Naive thymus-derived CD4-positive, alpha-beta T cell (primary cell): ENCODE measurements at regions not wholly inside any gene's neighbourhood (a gene's known extent, or its start where the extent isn't known, plus 50 kb on each side); places are given as distances from the start of the nearest gene placed in this dataset.
"Not testable (repeated sequence)": the region's sequence is repeated elsewhere in the genome, so short reads cannot be mapped to it uniquely, and the experiment has no call there.

ENCODE experiments used
- ATAC-seq: fragments of 150-1000 bp; cut with Tn5 transposase; 2 replicates; pipeline ENCODE4 v1.10.0; 2021; ENCODE audit warnings: mild to moderate bottlenecking, moderate library complexity
- CTCF ChIA-PET: fragments of 350-600 bp; sonication (Branson Sonifier 250); formaldehyde crosslinking; loops from one replicate; lab custom pipeline; 2021; ENCODE audit warnings: antibody characterized with exemption; lab: Charles Lee
- POLR2A ChIA-PET: fragments of 350-600 bp; sonication (Branson Sonifier 250); formaldehyde crosslinking; loops from one replicate; lab custom pipeline; 2021; ENCODE audit warnings: antibody characterized with exemption, inconsistent platforms; lab: Charles Lee
- DNase-seq, 9 donors: peaks; one replicate each; pipeline versions ENCODE4 v3.0.0 to v3.0.0-alpha.2; 2020 to 2022; ENCODE audit warnings: mixed read lengths in 1 of 9
- H3K27ac ChIP-seq: one replicate; pipeline ENCODE4 v1.7.0; 2013; ENCODE audit warnings: mild to moderate bottlenecking, low read depth, low read length, moderate library complexity
- H3K27me3 ChIP-seq, 2 donors: one replicate each; pipeline ENCODE4 v1.7.0; 2013; ENCODE audit warnings: low read length in 2 of 2, mild to moderate bottlenecking in 2 of 2, moderate library complexity in 2 of 2; ENCODE audit not compliant: control insufficient read depth in 2 of 2, insufficient read depth in 2 of 2
- H3K36me3 ChIP-seq, 3 experiments: 1 replicate in 2 of 3; 2 replicates in 1 of 3; pipeline ENCODE4 v1.7.0; 2013; ENCODE audit warnings: low read length in 3 of 3, mild to moderate bottlenecking in 3 of 3, moderate library complexity in 1 of 3; ENCODE audit not compliant: insufficient read depth in 3 of 3, control insufficient read depth in 2 of 3
- H3K4me1 ChIP-seq, 2 donors: one replicate each; pipeline ENCODE4 v1.7.0; 2013; ENCODE audit warnings: low read length in 2 of 2, mild to moderate bottlenecking in 2 of 2, moderate library complexity in 1 of 2; ENCODE audit not compliant: control insufficient read depth in 2 of 2, insufficient read depth in 2 of 2
- H3K4me3 ChIP-seq: 2 replicates; pipeline ENCODE4 v1.7.0; 2013; ENCODE audit warnings: mild to moderate bottlenecking, low read length
- H3K9me3 ChIP-seq, 3 experiments: 1 replicate in 2 of 3; 2 replicates in 1 of 3; pipeline ENCODE4 v1.7.0; 2013; ENCODE audit warnings: low read length in 3 of 3; ENCODE audit not compliant: control insufficient read depth in 2 of 3
- H3K27ac Mint-ChIP-seq, 9 donors: one replicate each; pipeline ENCODE4 v1.8.0; 2020 to 2022; ENCODE audit warnings: mixed read lengths in 9 of 9, mild to moderate bottlenecking in 8 of 9, moderate library complexity in 5 of 9, inconsistent platforms in 2 of 9
- H3K27me3 Mint-ChIP-seq, 5 donors: one replicate each; pipeline ENCODE4 v1.8.0; 2021 to 2022; ENCODE audit warnings: mixed read lengths in 5 of 5, mild to moderate bottlenecking in 1 of 5
- H3K36me3 Mint-ChIP-seq, 5 donors: one replicate each; pipeline ENCODE4 v1.8.0; 2020 to 2022; ENCODE audit warnings: mixed read lengths in 5 of 5, mild to moderate bottlenecking in 3 of 5, inconsistent platforms in 1 of 5
- H3K4me1 Mint-ChIP-seq, 7 donors: one replicate each; pipeline ENCODE4 v1.8.0; 2020 to 2022; ENCODE audit warnings: mixed read lengths in 7 of 7, mild to moderate bottlenecking in 3 of 7, inconsistent platforms in 1 of 7
- H3K4me3 Mint-ChIP-seq, 10 donors: one replicate each; pipeline ENCODE4 v1.8.0; 2020 to 2022; ENCODE audit warnings: mild to moderate bottlenecking in 10 of 10, mixed read lengths in 10 of 10, moderate library complexity in 6 of 10, inconsistent platforms in 2 of 10
- H3K9me3 Mint-ChIP-seq, 11 donors: one replicate each; pipeline ENCODE4 v1.8.0; 2020 to 2022; ENCODE audit warnings: mixed read lengths in 11 of 11, mild to moderate bottlenecking in 4 of 11, inconsistent platforms in 1 of 11, moderate library complexity in 1 of 11
- intact Hi-C, 2 donors: fragments of 100-400 bp; cut with micrococcal nuclease; formaldehyde crosslinking; loops; one replicate each; pipeline ENCODE4 v1.15.1; 2023

- CTCF ChIA-PET: no interaction called here
- H3K27me3 ChIP-seq: no peaks in the 10 kb centered on the region
- no peaks in the 10 kb centered on the region for H3K9me3 ChIP-seq
- DNase-seq (no peak), ATAC-seq (no peak)
- H3K27ac ChIP-seq: no peak overlapping the region
- Mint-ChIP-seq H3K36me3 (no peaks in the 10 kb centered on the region), H3K4me3 (no peak overlapping the region), H3K27ac (no peak overlapping the region), H3K27me3 (peaks cover 0 to 11% (median 0%) of the 10 kb centered on the region in 5 donors), H3K4me1 (no peaks in the 10 kb centered on the region), H3K9me3 (peaks cover 0 to 8% (median 2%) of the 10 kb centered on the region in 11 donors)
- H3K4me1 ChIP-seq: no peaks in the 10 kb centered on the region
- no peaks in the 10 kb centered on the region for H3K36me3 ChIP-seq
- H3K4me3 ChIP-seq: no peak overlapping the region
- POLR2A ChIA-PET: no interaction called here
- intact Hi-C loops: no loop called here
Observed at GRCh38 chr4:52425751-52426326, 233.3 kb downstream of the USP46 start.

- peaks cover 0 to 6% (median 0%) of the 10 kb centered on the region in 11 donors for H3K9me3 Mint-ChIP-seq
- H3K4me1 Mint-ChIP-seq: no peaks in the 10 kb centered on the region
- Histone ChIP-seq H3K27me3 (no peaks in the 10 kb centered on the region), H3K4me3 (no peak overlapping the region), H3K4me1 (no peaks in the 10 kb centered on the region), H3K27ac (no peak overlapping the region), H3K36me3 (no peaks in the 10 kb centered on the region), H3K9me3 (no peaks in the 10 kb centered on the region)
- no peak overlapping the region for H3K4me3 Mint-ChIP-seq
- no peaks in the 10 kb centered on the region for H3K36me3 Mint-ChIP-seq
- intact Hi-C loops: no loop called here
- peaks cover 0 to 6% (median 3%) of the 10 kb centered on the region in 5 donors for H3K27me3 Mint-ChIP-seq
- no peak for ATAC-seq
- CTCF ChIA-PET: no interaction called here
- no peak for DNase-seq
- POLR2A ChIA-PET: no interaction called here
- H3K27ac Mint-ChIP-seq: no peak overlapping the region
Observed at GRCh38 chr4:52431410-52431809, 227.7 kb downstream of the USP46 start.

- Histone ChIP-seq H3K27me3 (no peaks in the 10 kb centered on the region), H3K4me3 (no peak overlapping the region), H3K4me1 (no peaks in the 10 kb centered on the region), H3K36me3 (no peaks in the 10 kb centered on the region), H3K27ac (no peak overlapping the region), H3K9me3 (no peaks in the 10 kb centered on the region)
- ChIA-PET CTCF (no interaction called here), POLR2A (no interaction called here)
- Mint-ChIP-seq H3K27me3 (peaks cover 0 to 11% (median 5%) of the 10 kb centered on the region in 5 donors), H3K36me3 (no peaks in the 10 kb centered on the region), H3K4me1 (no peaks in the 10 kb centered on the region), H3K4me3 (no peak overlapping the region), H3K27ac (peak overlapping the region in 1 of 9 donors; percentile 37), H3K9me3 (peaks cover 0 to 6% (median 0%) of the 10 kb centered on the region in 11 donors)
- DNase-seq (no peak), ATAC-seq (no peak)
- intact Hi-C loops: no loop called here
Observed at GRCh38 chr4:52431869-52432268, 227.2 kb downstream of the USP46 start.

- H3K36me3 ChIP-seq, H3K9me3 ChIP-seq, H3K27me3 ChIP-seq, POLR2A ChIA-PET, CTCF ChIA-PET, H3K36me3 Mint-ChIP-seq, H3K27ac ChIP-seq, H3K4me1 ChIP-seq, H3K4me3 Mint-ChIP-seq, intact Hi-C loops, H3K27ac Mint-ChIP-seq, H3K27me3 Mint-ChIP-seq, ATAC-seq, H3K4me3 ChIP-seq, DNase-seq, H3K4me1 Mint-ChIP-seq: not testable (repeated sequence)
- peaks cover 0 to 12% (median 3%) of the 10 kb centered on the region in 11 donors for H3K9me3 Mint-ChIP-seq
Observed at GRCh38 chr4:52442524-52442923, 216.6 kb downstream of the USP46 start.

DNA sequence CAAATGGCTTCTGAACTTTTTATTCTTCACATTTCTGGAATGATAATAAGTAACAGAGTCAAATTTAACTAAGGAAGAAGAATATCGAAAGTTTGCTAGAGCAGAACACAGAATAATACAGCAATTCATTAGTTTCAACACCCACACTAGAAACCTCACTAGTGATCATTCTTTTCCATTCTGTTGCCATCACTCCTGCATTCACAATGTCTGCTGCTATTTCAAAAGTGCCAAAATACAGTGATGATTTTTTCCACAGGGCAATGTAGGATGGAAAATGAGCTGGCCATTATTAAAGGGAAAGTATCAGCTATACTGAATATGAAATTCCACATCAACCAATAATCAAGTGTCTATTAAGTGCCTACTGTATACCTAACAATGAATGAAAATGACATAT, 186.7 kb downstream of the USP46 start:
- peaks cover 0 to 5% of the 10 kb centered on the region in 2 donors for H3K27me3 ChIP-seq
- DNase-seq (no peak), ATAC-seq (no peak)
- H3K4me1 Mint-ChIP-seq: peaks cover 0 to 1% (median 0%) of the 10 kb centered on the region in 7 donors
- ChIA-PET CTCF (interaction anchor here (0.6 kb wide), 1 partner anchor 91 kb away, joined by 4 read pairs; no protein-coding TSS in a partner anchor), POLR2A (no interaction called here)
- H3K36me3 Mint-ChIP-seq: no peaks in the 10 kb centered on the region
- H3K27ac ChIP-seq: no peak overlapping the region
- no peak overlapping the region for H3K4me3 Mint-ChIP-seq
- intact Hi-C loops: no loop called here
- peaks cover 0 to 16% (median 3%) of the 10 kb centered on the region in 11 donors for H3K9me3 Mint-ChIP-seq
- no peaks in the 10 kb centered on the region for H3K4me1 ChIP-seq
- H3K27me3 Mint-ChIP-seq: peaks cover 0 to 24% (median 11%) of the 10 kb centered on the region in 5 donors
- no peak overlapping the region for H3K27ac Mint-ChIP-seq
- no peak overlapping the region for H3K4me3 ChIP-seq
- H3K36me3 ChIP-seq: no peaks in the 10 kb centered on the region
- H3K9me3 ChIP-seq: no peaks in the 10 kb centered on the region

DNA sequence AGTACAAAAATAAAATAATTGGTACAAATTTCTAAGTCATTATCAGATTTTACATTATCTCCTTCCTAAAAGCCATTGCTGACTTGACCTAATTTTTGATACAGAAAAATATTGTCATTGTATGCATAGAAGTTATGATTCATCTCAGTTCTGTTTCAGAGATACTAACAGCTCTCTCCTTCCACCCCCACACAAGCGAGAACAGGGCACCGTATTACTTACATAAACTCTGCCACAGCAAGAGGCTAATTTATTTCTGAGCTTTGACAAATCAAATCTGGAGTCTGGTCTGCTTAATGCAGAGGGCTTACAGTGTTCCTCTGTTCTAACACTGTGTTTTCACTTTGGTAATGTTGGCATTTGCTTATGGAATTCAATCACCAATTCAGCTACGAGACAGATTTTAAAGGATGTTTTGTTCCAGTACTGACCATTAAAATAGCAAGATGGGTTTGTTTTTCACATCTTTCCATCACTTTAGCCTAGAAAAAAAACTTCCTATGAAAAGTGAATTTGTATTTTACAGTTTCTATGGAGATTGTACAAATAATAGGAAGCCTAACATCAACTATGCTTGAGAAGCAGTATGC, 181.8 kb downstream of the USP46 start:
- no peak overlapping the region for H3K4me3 Mint-ChIP-seq
- ChIA-PET CTCF (no interaction called here), POLR2A (no interaction called here)
- ATAC-seq (no peak), DNase-seq (no peak)
- intact Hi-C loops: no loop called here
- no peaks in the 10 kb centered on the region for H3K36me3 Mint-ChIP-seq
- peaks cover 0 to 15% (median 6%) of the 10 kb centered on the region in 5 donors for H3K27me3 Mint-ChIP-seq
- Histone ChIP-seq H3K36me3 (no peaks in the 10 kb centered on the region), H3K4me1 (no peaks in the 10 kb centered on the region), H3K4me3 (no peak overlapping the region), H3K27me3 (peaks cover 0 to 5% of the 10 kb centered on the region in 2 donors), H3K9me3 (no peaks in the 10 kb centered on the region), H3K27ac (no peak overlapping the region)
- H3K9me3 Mint-ChIP-seq: peaks cover 0 to 7% (median 2%) of the 10 kb centered on the region in 11 donors
- no peaks in the 10 kb centered on the region for H3K4me1 Mint-ChIP-seq
- H3K27ac Mint-ChIP-seq: no peak overlapping the region
